ENCODE measurements at regions not wholly inside any gene's neighbourhood (a gene's known extent, or its start where the extent isn't known, plus 50 kb on each side); places are given as distances from the start of the nearest gene placed in this dataset.
"Not testable (repeated sequence)": the region's sequence is repeated elsewhere in the genome, so short reads cannot be mapped to it uniquely, and the experiment has no call there.

DNA sequence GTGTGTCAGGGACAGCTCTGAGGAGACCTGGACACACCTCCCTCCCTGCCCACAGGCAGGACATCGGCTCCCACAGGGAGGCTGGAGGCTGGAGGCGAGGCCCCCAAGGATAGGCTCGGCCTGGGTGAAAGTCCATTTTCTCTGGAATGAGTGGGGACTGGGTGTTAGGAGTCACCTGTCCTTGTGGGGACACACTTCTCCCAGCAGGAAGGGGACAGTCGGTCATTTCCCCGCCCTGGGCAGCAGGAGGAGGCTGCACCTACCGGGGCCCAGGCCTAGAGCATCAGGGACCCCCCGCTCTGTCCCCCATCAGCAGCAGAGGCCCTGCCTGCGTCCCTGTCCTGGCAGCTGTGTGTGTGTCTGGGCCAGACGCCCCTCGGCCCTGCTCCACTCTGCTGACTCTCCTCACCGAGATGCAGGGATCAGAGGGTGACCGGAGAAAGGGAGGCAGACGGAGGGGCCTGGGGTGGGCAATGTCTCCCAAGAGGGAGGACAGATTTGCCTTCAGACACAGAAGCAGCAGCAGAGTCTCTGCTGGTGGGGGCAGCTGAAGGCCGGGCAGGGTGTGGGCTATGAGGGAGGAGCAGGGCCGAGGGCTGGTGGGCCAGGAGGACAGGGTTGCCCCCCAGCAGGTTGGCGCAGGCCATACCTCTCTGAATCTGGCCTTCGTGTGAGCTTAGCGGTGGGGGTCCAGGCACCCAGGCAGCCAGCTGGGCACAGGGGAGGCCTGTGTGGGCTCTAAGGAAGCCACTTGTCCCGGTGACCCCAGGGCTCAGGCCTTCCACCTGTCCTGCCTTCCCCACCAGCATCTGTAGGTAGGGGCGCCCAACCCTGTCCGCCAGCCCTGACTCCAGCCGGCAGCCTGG lies 125.7 kb upstream of the NKX1-1 start:
- DNase-seq (ENCODE audit: low read depth in 2 of 3, low spot score in 1 of 3): no peak

DNA sequence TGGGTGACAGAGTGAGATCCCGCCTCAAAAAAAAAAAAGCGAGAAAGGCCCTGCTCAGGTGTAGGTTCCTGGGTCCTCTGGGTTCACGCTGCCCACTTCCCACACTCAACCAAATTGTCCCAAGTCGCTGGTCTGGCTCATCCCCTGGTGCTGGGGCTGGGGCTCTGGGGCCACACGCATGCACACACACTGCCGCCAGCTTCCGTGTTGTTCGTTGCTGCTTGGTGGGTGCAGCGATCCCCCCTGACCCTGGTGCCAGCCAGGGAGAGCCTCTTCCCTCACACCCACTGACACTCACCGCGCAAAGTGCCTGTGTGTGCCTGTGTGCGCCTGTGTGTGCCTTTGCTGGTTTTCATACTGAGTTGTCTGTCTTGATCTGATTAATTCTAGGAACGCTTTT lies 124.1 kb upstream of the NKX1-1 start:
- no peak for DNase-seq (ENCODE audit: low read depth in 2 of 3, low spot score in 1 of 3)

DNA sequence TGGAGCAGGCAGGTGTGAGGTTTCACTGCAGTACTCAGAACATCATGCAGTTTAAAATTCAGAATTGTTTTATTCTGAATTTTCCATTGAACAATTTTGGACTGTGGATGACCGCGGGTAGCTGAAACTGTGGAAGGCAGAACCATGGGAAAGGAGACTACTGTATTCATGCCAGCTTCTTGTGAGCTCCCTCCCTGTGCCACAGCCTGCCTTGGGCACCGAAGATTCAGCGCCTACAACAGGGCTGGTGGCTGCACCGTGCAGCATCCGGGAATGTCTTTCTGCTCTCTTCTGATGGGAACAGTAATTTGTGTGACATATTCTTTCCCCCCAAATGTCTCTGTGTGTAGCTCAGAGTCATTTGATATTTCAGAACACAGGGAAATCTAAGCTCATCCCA lies 118.5 kb upstream of the NKX1-1 start:
- no peak for DNase-seq (ENCODE audit: low read depth in 2 of 3, low spot score in 1 of 3)

DNA sequence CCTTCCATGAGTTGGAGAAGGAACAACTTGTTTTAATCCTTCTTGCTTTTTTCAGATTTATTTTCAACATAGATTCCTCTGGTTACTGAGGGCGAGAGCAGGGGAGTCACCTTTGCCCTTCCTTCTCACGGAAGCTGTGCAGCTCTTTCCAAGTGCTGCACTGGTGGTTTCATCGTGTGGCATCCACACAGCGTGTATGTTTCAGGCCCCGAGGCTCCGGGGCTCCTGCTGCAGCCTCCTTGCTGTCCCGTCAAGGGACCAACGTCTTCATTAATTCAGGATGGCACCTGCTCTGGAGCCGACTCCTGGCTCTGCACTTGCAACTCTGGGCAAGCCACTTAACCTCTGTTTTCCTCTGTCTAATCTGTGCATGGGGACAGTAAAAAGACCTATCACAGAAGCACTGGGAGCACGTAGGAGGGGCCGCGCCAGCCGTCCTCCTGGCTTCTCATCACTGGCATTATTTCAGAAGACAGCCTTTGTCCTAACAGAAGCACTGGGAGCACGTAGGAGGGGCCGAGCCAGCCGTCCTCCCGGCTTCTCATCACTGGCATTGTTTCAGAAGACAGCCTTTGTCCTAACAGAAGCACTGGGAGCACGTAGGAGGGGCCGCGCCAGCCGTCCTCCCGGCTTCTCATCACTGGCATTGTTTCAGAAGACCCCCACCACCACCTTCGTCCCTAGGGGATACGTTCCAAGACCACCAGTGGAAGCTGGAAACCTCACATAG lies 117.8 kb upstream of the NKX1-1 start:
- no peak for DNase-seq (ENCODE audit: low read depth in 2 of 3, low spot score in 1 of 3)

DNA sequence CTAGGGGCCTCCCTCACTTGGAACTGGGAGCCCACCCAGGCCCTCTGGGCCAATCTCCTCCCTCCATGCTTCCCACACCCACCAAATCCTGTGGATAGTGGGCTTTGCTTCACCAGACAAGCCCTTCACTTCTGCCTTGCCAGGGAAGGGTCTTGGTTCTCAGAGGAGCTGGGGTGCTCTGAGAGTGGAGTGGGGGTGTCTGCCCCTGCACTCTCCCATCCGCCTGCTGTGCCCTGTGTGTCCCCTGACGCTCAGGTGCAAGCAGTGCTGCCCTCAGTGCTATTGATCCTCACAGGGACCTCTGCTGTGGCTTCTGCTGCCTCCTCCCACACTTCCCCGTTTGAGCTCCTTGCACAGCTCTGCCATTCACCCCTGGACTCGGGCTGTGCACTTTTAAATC lies 117.3 kb upstream of the NKX1-1 start:
- DNase-seq (ENCODE audit: low read depth in 2 of 3, low spot score in 1 of 3): no peak

DNA sequence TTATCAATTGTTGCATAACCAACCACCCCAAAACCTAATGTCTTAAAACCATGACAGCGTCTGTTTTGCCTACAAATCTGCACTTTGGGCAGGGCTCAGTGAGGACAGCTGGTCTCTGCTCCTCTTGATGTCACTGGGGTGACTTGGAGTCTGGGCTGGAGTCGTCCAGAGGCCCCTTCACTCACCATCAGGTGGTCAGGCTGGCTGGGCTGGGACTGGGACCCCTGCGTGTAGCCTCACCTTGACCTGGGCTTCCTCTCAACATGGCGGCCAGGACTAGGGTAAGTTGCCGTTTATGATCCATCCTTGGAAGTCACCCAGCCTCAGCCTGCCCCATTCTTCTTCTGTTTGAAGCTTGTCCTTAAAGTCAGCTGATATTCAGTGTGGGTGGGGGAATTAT lies 116.8 kb upstream of the NKX1-1 start:
- DNase-seq (ENCODE audit: low read depth in 2 of 3, low spot score in 1 of 3): no peak

DNA sequence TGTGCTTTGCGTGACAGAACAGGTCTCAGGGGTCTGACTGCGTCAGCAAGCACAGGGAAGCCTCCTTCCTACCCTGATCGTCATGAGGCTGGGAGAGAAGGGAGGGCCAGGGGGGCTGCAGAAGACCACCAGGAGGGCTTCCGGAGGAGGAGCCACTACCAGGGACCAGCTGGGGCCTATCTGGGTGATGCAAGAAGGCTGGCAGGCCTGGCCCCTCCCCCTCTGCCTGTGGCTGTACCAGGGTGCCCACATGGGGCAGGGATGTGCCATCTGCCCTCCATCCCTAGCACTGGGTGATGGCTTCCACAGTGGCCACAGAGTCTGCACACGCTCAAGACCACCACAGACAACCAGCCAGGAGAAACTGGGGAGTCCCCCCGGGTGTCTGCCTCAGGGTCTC lies 116.4 kb upstream of the NKX1-1 start:
- DNase-seq (ENCODE audit: low read depth in 2 of 3, low spot score in 1 of 3): no peak

DNA sequence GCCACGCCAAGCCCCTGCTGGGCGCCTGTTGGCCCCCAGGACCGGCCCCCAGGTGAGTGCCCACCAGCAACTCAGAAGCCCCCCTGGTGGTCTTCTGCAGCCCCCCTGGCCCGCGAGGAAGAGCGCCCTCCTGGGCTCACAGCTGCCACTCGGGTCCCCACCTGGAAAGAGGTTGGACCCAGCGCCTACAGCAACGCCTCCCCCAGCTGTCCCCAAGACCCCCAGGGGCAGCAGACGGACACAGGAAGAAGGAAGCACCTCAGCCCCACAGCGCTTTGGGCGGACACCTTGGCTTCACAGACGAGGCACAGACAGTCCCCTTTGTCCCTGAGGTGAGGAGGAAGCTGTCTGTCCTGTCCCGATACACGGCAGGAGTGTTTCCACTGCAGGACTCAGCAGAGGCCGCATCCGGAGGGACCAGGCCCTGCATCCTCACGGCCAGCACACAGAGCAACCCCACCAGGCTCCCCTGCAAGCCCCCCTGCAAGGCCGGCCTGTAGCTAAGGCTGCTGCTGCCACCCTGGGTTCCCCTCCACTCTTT lies 115.6 kb upstream of the NKX1-1 start:
- DNase-seq (ENCODE audit: low read depth in 2 of 3, low spot score in 1 of 3): no peak

DNA sequence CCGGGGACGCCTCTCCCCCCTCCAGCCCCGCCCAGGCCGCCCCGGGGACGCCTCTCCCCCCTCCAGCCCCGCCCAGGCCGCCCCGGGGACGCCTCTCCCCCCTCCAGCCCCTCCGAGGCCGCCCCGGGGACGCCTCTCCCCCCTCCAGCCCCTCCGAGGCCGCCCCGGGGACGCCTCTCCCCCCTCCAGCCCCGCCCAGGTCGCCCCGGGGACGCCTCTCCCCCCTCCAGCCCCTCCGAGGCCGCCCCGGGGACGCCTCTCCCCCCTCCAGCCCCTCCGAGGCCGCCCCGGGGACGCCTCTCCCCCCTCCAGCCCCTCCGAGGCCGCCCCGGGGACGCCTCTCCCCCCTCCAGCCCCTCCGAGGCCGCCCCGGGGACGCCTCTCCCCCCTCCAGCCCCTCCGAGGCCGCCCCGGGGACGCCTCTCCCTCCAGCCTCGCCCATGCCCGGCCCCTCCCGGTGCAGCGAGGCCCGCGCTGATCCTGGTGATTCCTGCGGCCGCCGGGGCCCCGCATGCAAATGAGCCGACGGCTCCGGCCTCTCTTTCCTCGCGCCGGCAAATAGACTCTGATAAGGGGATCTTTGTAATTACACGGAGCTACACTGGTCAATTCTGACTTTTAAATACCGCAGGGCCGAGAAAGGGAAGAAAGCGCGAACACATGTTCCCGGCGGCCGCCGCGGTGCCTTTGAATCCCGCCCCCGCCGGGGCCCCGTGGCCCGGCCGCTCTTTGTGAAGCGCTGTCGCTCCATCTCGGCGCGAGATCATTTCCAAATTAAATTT lies 114.7 kb upstream of the NKX1-1 start:
- not testable (repeated sequence) for DNase-seq (ENCODE audit: low read depth in 2 of 3, low spot score in 1 of 3)

DNA sequence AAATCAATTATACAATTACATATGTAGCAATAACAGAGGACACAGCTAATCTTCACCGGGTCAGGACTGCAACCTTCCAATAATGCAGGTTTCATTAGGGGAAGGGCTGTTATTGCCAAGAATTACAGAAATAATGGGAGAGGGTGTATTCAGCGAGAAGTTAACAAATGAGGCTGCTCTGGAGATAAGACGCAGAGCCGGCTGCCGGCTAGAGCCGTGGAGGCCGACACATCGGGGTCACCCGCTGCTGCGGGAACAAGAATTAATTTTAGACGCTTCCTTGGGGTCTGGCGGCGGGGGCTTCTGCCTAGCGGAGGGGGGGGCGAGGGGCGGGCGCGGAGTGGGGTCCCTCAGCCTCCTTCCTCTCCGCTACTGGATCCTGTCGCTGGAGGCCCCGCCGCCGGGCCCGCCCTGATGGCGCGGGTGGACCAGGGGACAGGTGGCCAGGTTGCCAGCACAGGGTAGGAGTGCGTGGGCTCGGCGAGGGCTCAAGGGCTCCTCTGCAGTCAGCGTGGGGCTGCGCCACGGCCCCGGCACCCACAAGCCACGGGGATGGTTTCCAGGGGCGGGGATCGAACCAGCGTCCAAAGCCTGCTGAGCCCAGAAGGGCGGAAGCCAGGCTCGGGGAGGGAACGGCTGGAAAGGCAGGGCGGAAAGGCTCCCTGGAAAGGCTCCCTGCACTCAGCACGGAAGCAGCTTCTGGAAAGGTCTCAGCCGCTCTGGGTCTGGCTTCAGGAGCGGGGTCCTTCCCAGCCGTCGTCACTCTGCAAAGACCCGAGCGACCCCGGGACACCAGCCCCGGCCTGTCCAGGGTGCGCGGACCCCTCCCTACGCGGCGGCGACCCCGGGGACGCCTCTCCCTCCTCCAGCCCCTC lies 113.8 kb upstream of the NKX1-1 start:
- no peak for DNase-seq (ENCODE audit: low read depth in 2 of 3, low spot score in 1 of 3)

DNA sequence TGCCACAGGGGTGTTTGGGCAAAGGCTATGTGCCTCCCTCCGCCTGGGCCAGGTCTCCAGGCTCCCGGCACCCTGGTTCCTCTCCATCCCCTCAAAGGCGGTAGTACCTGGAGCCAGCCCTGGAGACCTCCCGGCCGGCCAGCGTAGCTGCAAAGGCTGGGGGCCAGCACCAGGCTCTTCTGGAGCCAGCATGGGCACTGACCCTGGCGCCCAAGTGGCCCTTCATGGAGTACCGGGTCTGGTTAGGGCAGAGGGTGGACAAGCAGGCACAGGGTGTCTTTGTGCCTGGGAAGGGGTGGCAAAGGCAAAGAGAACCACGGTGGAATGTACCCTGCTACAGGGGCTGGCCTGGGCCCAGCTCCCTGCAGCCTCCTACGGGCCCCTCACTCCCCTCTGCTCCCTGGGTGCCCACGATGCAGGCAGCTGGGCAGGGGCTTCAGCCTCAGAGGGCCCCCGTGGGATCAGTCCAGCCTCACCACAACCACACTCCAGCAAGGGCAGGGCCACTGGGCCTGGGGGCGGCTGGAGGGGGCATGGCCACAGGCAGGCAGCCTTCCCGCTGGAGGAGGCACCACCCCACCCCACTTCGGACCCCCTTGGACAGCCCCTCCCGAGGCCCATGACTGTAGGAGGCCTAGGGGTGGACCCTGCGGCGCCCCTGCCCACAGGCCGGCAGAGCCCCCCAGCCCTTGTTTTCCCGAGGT lies 112.9 kb upstream of the NKX1-1 start:
- DNase-seq (ENCODE audit: low read depth in 2 of 3, low spot score in 1 of 3): no peak

DNA sequence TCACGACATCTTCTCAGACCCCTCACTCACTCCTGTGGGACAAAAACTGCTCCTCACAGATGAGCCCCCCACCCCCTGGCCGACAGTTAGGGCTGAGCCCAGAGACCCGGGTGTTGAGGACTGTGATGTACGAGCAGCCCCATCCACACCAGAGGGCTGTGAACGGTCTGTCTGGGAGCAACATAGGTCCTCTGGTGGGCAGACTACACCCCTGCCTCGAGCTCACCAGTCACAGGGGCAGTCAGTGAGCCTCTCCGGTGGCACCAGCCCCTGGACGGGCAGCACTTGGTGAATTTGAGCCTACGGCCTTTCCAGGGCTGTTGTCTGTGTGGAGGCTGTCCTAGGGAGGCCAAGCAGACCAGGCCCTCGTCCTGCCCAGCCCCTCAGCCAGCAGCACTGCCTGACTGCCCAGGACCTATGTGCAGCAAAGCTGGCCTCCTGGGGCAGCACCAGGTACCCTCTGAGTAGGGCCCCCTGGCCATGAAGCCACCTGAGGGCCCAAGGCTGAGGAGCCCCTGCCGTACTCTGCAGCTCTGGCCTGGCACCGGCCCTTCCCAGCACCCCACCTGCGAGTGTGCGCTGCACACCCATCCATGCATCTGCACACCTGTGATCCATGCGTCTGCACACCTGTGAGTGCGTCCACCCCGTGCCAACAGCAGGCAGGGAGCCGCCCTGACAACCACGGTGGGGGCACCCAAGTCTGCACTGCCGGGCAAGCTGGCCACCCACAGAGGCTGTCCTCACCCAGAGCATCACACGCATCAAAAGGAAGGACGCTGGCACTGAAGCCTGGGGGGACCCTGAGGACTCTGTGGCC lies 111.6 kb upstream of the NKX1-1 start:
- no peak for DNase-seq (ENCODE audit: low read depth in 2 of 3, low spot score in 1 of 3)

DNA sequence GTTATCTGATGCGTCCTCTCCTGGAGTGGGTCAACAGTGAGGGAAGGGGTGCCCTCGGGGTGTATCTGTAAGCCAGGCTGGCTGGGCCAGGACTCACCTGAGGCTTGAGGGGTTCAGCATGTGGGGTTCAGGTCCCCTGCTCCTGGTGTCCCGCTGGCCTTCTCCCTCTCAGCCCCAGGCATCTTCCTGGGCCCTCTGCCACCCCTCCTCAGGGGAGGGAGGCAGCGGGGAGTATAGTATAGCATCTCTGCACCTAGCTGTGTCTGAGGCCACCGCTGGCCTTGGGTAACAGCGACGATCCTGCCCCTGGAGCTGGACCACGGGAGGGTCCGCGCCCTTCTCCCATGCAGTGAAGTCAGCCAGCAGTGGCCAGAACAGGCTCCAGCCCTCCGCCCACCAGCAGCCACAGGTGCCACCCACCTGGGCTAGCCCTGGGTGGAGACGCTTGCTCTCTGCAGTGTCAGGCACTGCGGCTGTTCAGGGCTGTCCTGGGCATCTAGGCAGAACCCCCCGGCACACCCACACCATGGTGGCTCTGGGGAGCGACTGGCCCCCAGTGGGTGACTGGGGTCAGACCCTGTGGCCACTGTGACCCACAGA lies 110.7 kb upstream of the NKX1-1 start:
- no peak for DNase-seq (ENCODE audit: low read depth in 2 of 3, low spot score in 1 of 3)

DNA sequence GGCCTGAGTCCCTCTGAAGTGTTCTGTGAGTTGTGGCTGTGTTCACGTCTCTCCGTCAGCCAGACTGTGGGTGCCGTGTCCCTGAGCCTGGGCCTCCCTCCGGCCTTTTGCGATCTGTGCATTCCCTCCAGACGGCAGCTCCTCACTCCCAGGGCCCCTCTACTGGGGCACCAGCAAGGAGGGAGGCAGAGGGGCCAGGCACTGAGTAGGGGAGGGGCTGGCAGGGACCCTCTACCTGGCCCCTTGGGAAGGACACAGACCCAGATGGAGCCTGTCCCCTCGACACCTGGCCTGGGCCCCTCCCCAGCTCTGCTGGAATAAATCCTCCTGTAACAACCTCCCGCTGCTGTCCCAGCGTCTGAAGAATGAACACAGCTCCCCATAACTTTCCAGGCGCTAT lies 110.0 kb upstream of the NKX1-1 start:
- DNase-seq (ENCODE audit: low read depth in 2 of 3, low spot score in 1 of 3): no peak

DNA sequence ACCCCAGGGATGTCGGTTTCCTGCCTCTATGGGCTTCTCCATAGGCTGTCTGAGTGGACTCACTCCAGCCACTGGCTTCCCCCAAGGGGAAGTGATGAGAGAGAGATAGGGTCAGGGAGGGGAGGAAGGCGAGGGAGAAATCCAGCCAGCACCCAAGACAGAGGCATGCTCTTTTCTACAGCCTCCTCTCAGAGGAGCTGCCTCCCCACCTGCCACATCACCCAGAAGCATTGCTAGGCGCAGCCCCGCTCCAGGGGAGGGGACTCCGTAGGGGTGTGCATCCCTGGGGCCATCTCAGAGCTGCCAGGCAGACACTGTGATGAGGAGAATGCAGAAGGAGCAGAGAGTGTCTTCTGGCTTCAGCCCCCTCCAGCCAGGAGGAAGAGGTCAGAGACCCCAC lies 109.5 kb upstream of the NKX1-1 start:
- no peak for DNase-seq (ENCODE audit: low read depth in 2 of 3, low spot score in 1 of 3)

DNA sequence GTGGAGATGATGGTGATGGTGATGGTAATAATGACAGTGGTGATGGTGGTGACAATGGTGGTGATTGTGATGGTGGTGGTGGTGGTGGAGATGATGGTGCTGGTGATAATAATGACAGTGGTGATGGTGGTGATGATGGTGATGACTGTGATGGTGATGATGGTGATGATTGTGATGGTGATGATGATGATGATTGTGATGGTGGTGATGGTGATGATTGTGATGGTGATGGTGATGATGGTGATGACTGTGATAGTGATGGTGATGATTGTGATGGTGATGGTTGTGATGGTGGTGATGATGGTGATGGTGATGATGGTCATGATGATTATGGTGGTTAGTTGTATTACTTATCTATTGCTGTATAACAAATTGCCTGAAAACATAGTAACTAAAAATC lies 108.9 kb upstream of the NKX1-1 start:
- no peak for DNase-seq (ENCODE audit: low read depth in 2 of 3, low spot score in 1 of 3)

DNA sequence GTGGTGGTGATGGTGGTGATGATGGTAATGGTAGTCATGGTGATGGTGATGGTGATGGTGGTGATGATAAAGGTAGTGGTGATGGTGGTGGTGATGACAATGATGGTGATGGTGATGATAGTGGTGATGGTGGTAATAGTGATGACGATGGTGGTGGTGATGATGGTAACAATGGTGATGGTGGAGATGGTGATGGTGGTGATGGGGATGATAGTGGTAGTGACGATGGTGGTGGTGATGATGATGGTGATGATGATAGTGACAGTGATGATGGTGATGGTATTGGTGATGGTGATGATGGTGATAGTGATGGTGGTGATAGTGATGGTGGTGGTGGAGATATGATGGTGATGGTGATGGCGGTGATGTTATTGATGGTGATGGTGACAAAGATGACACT lies 108.4 kb upstream of the NKX1-1 start:
- DNase-seq (ENCODE audit: low read depth in 2 of 3, low spot score in 1 of 3): no peak

DNA sequence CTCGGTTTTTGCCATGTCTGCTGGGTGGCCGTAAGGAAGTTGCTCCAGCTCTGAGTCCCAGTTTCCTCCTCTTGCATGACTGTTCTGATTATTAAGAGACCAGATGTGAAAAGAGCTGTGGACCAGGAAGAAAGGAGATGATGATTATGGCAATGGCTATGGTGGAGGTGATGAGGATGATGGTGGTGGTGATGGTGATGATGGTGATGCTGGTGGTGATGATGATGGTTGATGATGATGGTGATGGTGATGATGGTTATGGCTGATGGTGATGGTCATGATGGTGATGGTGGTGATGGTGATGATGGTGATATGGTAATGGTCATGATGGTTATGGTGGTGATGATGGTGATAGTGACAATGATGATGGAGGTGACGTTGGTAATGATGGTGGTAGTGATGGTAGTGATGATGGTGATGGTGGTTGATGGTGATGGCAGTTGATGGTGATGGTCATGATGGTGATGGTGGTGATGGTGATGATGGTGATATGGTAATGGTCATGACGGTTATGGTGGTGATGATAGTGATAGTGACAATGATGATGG lies 107.8 kb upstream of the NKX1-1 start:
- DNase-seq (ENCODE audit: low read depth in 2 of 3, low spot score in 1 of 3): no peak

Measured in stimulated activated CD4-positive, alpha-beta T cell treated with anti-CD3 and anti-CD28 coated beads, Interleukin-12 subunit alpha, Interleukin-12 subunit beta, amount 100 ng/mL, for 48 hours (primary cell).